Nephron progenitor cell (in vitro differentiated cells): ENCODE measurements at regions not wholly inside any gene's neighbourhood (a gene's known extent, or its start where the extent isn't known, plus 50 kb on each side); places are given as distances from the start of the nearest gene placed in this dataset.

Experiments used
- DNase-seq: peaks from one replicate; pipeline ENCODE4 v3.0.0; 2021
- H3K27ac Mint-ChIP-seq: 2 replicates; pipeline ENCODE4 v1.8.0; 2021; ENCODE audit warnings: mild to moderate bottlenecking, moderate library complexity, mixed read lengths
- H3K27me3 Mint-ChIP-seq: 2 replicates; pipeline ENCODE4 v1.8.0; 2021; ENCODE audit warnings: mild to moderate bottlenecking, low read depth, mixed read lengths; ENCODE audit not compliant: poor library complexity
- H3K36me3 Mint-ChIP-seq: 2 replicates; pipeline ENCODE4 v1.8.0; 2021; ENCODE audit warnings: low read depth, mixed read lengths
- H3K4me1 Mint-ChIP-seq: 2 replicates; pipeline ENCODE4 v1.8.0; 2021; ENCODE audit warnings: mixed read lengths
- H3K4me3 Mint-ChIP-seq: 2 replicates; pipeline ENCODE4 v1.8.0; 2021; ENCODE audit warnings: mild to moderate bottlenecking, moderate library complexity, mixed read lengths
- H3K9me3 Mint-ChIP-seq: 2 replicates; pipeline ENCODE4 v1.8.0; 2021; ENCODE audit warnings: mild to moderate bottlenecking, moderate library complexity, mixed read lengths
- TF ChIP-seq, protein P1 (sequence below): fragments of 200-600 bp; sonication (generic); IDR thresholded peaks from 2 replicates; pipeline ENCODE4 v1.5.0; 2021; ENCODE audit warnings: antibody characterized with exemption

DNA sequence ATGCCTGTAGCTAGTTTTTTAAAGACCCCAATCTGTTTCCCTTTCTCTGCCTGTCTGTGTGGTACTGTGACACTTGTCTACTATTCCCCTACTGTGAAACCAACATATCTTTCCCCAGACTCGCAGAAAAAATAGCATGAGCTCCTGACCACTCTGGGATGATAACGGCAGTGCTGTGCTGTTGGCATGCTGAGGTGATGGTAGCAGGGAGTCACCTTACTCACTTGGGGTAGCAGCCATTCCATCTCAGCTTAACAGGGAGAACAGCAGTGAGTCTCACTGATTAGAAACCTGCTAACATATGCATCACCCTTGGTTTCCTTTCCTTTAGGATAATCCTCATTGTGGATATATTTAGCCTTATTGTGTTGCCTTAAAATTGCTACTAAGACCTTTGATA is 469.6 kb upstream of the FZD8 start:
- peaks cover 15% of the 10 kb centered on the region for H3K4me1 Mint-ChIP-seq
- no peak overlapping the region for H3K27ac Mint-ChIP-seq
- TF ChIP-seq, protein P1, sequence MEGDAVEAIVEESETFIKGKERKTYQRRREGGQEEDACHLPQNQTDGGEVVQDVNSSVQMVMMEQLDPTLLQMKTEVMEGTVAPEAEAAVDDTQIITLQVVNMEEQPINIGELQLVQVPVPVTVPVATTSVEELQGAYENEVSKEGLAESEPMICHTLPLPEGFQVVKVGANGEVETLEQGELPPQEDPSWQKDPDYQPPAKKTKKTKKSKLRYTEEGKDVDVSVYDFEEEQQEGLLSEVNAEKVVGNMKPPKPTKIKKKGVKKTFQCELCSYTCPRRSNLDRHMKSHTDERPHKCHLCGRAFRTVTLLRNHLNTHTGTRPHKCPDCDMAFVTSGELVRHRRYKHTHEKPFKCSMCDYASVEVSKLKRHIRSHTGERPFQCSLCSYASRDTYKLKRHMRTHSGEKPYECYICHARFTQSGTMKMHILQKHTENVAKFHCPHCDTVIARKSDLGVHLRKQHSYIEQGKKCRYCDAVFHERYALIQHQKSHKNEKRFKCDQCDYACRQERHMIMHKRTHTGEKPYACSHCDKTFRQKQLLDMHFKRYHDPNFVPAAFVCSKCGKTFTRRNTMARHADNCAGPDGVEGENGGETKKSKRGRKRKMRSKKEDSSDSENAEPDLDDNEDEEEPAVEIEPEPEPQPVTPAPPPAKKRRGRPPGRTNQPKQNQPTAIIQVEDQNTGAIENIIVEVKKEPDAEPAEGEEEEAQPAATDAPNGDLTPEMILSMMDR = no peak
- no peak overlapping the region for H3K4me3 Mint-ChIP-seq
- H3K9me3 Mint-ChIP-seq = no peaks in the 10 kb centered on the region
- no peaks in the 10 kb centered on the region for H3K27me3 Mint-ChIP-seq
- DNase-seq = no peak
- H3K36me3 Mint-ChIP-seq = no peaks in the 10 kb centered on the region

DNA sequence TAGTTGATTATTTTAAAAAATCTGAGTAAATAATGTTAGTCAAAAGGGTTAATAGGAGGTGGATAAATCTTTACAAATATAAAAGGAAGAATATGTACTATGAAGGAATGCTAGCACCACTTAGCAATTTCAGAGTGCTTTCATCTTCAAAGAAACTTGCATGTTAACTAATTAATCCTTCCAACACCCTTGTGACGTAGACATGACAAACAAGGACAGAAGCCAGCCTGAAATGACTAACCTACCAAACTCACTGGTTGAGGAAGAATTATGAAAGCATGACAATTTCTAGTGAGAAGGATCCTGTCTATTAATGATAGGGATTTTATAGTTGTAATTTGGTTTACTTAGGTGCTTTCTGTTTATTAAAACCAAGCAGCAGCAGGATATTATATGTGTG is 468.0 kb upstream of the FZD8 start:
- Mint-ChIP-seq H3K9me3 (no peaks in the 10 kb centered on the region), H3K4me1 (peaks cover 10% of the 10 kb centered on the region), H3K27me3 (no peaks in the 10 kb centered on the region), H3K4me3 (no peak overlapping the region), H3K36me3 (no peaks in the 10 kb centered on the region), H3K27ac (no peak overlapping the region)
- DNase-seq = no peak
- TF ChIP-seq, protein P1 = no peak

DNA sequence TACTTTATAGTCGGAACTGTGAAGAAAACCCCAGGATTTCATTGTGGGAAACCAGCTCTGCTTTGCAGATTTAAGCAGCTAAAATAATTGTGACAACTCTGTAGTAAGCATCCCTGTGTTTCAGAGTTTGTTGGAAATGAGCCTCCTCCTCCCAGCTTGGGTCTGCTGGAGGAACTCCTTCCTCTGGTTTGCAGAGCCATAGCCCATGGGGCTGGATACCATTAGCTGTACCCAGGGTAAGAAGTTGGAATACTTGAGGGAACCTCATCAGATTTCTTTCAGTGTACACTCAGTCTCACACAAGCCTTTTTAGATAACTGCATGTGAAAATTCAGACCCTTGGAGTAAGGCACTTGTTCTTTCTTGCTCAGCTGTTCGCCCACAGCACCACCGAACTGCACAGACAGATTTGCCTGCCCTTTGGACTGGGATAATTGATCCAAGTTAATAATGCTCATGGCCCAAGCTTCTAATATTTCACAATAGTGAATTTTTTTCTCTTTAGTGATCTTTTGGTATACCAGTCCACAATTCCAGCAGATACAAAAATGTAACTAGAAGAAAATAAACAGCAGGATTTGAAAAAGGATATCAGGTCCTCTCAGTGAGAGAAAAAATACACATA is 467.4 kb upstream of the FZD8 start:
- no peak overlapping the region for H3K27ac Mint-ChIP-seq
- peaks cover 5% of the 10 kb centered on the region for H3K4me1 Mint-ChIP-seq
- no peaks in the 10 kb centered on the region for H3K27me3 Mint-ChIP-seq
- TF ChIP-seq, protein P1 = no peak
- no peaks in the 10 kb centered on the region for H3K36me3 Mint-ChIP-seq
- DNase-seq = no peak
- no peak overlapping the region for H3K4me3 Mint-ChIP-seq
- no peaks in the 10 kb centered on the region for H3K9me3 Mint-ChIP-seq

DNA sequence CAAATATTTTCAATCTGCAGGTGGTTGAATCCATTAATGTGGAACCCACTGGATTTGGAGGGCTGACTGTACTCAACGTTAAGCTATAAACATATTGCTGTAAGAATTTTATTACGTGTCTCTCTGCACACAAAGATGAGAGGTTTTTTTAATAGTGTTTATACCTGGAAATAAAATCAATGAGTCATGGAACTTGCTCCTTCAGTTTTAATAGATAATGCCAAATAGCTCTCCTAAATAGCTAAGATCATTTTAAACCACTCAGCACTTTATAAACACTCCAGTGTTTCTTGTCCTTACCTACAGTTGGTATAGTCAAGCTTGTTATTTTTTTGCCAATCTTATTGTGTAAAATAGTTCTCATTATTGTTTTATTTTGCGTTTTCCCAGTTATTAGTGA is 455.6 kb upstream of the FZD8 start:
- peaks cover 22% of the 10 kb centered on the region for H3K9me3 Mint-ChIP-seq
- H3K4me3 Mint-ChIP-seq = no peak overlapping the region
- DNase-seq = no peak
- TF ChIP-seq, protein P1 = no peak
- H3K36me3 Mint-ChIP-seq = peaks cover 5% of the 10 kb centered on the region
- no peaks in the 10 kb centered on the region for H3K4me1 Mint-ChIP-seq
- peaks cover 7% of the 10 kb centered on the region for H3K27me3 Mint-ChIP-seq
- no peak overlapping the region for H3K27ac Mint-ChIP-seq

DNA sequence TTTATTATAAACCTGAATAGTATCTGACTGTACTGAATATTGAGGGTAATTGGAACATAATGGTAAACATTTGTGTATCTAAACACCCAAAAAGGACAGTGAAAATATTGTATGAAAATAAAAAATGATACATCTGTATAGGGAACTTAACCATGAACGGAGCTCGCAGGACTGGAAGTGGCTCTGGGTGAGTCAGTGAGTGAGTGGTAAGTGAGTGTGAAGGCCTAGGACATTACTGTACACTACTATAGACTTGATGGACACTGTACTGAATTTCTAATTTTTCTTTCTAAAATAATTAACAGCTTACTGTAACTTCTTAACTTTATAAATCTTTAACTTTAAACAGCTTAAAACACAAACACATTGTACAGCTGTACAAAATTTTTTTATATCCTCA is 454.5 kb upstream of the FZD8 start:
- Mint-ChIP-seq H3K27me3 (peaks cover 7% of the 10 kb centered on the region), H3K4me1 (no peaks in the 10 kb centered on the region), H3K36me3 (peaks cover 5% of the 10 kb centered on the region), H3K27ac (no peak overlapping the region), H3K9me3 (peaks cover 22% of the 10 kb centered on the region), H3K4me3 (no peak overlapping the region)
- TF ChIP-seq, protein P1 = no peak
- no peak for DNase-seq

DNA sequence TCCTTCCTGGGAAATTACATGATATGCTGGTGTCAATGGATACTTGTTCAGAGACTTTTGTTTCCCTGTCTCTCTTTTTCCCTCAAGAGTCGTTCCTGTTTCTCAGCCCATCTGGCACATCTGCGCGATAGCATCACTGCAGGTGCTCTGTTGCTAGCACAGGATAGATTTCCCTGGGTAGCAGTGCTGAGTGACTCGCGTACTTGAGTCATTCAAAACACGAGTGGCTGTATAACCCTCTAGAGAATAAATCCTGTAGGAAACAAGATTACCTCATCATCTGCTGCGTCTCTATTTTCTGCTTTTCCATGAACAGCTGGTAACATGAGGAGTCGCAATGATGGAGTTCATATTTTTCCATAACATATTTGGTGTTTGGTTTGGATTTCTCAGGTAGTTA is 452.0 kb upstream of the FZD8 start:
- Mint-ChIP-seq H3K9me3 (peaks cover 12% of the 10 kb centered on the region), H3K4me1 (no peaks in the 10 kb centered on the region), H3K36me3 (peaks cover 2% of the 10 kb centered on the region), H3K4me3 (no peak overlapping the region), H3K27me3 (peaks cover 4% of the 10 kb centered on the region), H3K27ac (no peak overlapping the region)
- TF ChIP-seq, protein P1 = no peak
- DNase-seq = no peak
